DMS153 treated with DMSO at 0.1 percent for 48 hours (cell line): ENCODE measurements at regions not wholly inside any gene's neighbourhood (a gene's known extent, or its start where the extent isn't known, plus 50 kb on each side); places are given as distances from the start of the nearest gene placed in this dataset.
A peak's percentile ranks its signal among the peaks of the same experiment; 100 is the strongest.
"Not testable (repeated sequence)": the region's sequence is repeated elsewhere in the genome, so short reads cannot be mapped to it uniquely, and the experiment has no call there.

Experiments used
- DNase-seq: peaks from one replicate; lab custom pipeline; 2025; ENCODE audit not compliant: unreplicated experiment; lab: John Stamatoyannopoulos, UW

GRCh38 chr14:28946267-28946666 lies 179.7 kb downstream of the FOXG1 start:
- DNase-seq = no peak

GRCh38 chr14:28949503-28949902 lies 182.9 kb downstream of the FOXG1 start:
- DNase-seq = no peak

- DNase-seq = no peak
These were observed 185.6 kb downstream of the FOXG1 start for GRCh38 chr14:28952161-28952560.

GRCh38 chr14:28952666-28953065 lies 186.1 kb downstream of the FOXG1 start:
- peak; percentile 11 for DNase-seq

GRCh38 chr14:28953973-28954372 lies 187.4 kb downstream of the FOXG1 start:
- DNase-seq = no peak

- no peak for DNase-seq
These were observed 200.0 kb downstream of the FOXG1 start for GRCh38 chr14:28966416-28967233.

GRCh38 chr14:28975084-28975483 lies 208.5 kb downstream of the FOXG1 start:
- no peak for DNase-seq

- no peak for DNase-seq
These were observed 215.6 kb downstream of the FOXG1 start for GRCh38 chr14:28982228-28982627.

- no peak for DNase-seq
These were observed 216.7 kb downstream of the FOXG1 start for GRCh38 chr14:28983279-28983678.

- DNase-seq = no peak
These were observed 220.9 kb downstream of the FOXG1 start for GRCh38 chr14:28987516-28987915.

GRCh38 chr14:28997196-28997595 lies 230.6 kb downstream of the FOXG1 start:
- DNase-seq = not testable (repeated sequence)

- DNase-seq = no peak
These were observed 233.1 kb downstream of the FOXG1 start for GRCh38 chr14:28999656-29000055.

GRCh38 chr14:29005647-29006046 lies 239.1 kb downstream of the FOXG1 start:
- DNase-seq = no peak

GRCh38 chr14:29007990-29008389 lies 241.4 kb downstream of the FOXG1 start:
- DNase-seq = peak; percentile 10

GRCh38 chr14:29016050-29016900 lies 249.7 kb downstream of the FOXG1 start:
- no peak for DNase-seq

GRCh38 chr14:29023505-29023904 lies 256.9 kb downstream of the FOXG1 start:
- not testable (repeated sequence) for DNase-seq

GRCh38 chr14:29027441-29027840 lies 260.9 kb downstream of the FOXG1 start:
- DNase-seq = not testable (repeated sequence)

- DNase-seq = not testable (repeated sequence)
These were observed 261.5 kb downstream of the FOXG1 start for GRCh38 chr14:29027941-29028705.

GRCh38 chr14:29028973-29029582 lies 262.5 kb downstream of the FOXG1 start:
- no peak for DNase-seq

GRCh38 chr14:29030121-29030520 lies 263.5 kb downstream of the FOXG1 start:
- no peak for DNase-seq

GRCh38 chr14:29030970-29031369 lies 264.4 kb downstream of the FOXG1 start:
- no peak for DNase-seq
